HCT116 (cell line): ENCODE measurements at regions not wholly inside any gene's neighbourhood (a gene's known extent, or its start where the extent isn't known, plus 50 kb on each side); places are given as distances from the start of the nearest gene placed in this dataset.

ENCODE experiments used
- ATAC-seq: fragments of 200-7000 bp; cut with Tn5 transposase; 2 replicates; pipeline ENCODE4 v1.9.1; 2020; ENCODE audit warnings: mild to moderate bottlenecking, moderate library complexity
- BruUV-seq: library from RNA; stranded (reverse); fragments of 400-500 nt; replicated peaks from 2 replicates; lab custom pipeline; 2021; lab: Mats Ljungman, UMichigan
- CTCF ChIA-PET: fragments of 300-600 bp; sonication (Branson Sonifier 250); formaldehyde crosslinking; loops from one replicate; lab custom pipeline; 2021; ENCODE audit warnings: antibody characterized with exemption; lab: Charles Lee
- POLR2A ChIA-PET: fragments of 300-600, 350-600 bp; sonication (Branson Sonifier 250); formaldehyde crosslinking; loops from one replicate; lab custom pipeline; 2021; ENCODE audit warnings: antibody characterized with exemption; lab: Charles Lee
- RAD21 ChIA-PET, 2 experiments: fragments of 300-600 bp; sonication (Branson Sonifier 250); formaldehyde crosslinking; loops; one replicate each; lab custom pipeline; 2023; ENCODE audit warnings: low total read pairs in 2 of 2; ENCODE audit not compliant: uncharacterized antibody in 2 of 2, unreplicated experiment in 2 of 2, low non-redundant PET in 1 of 2; lab: Charles Lee
- DNase-seq: peaks from one replicate; pipeline ENCODE4 v3.0.0-alpha.2; 2010; ENCODE audit warnings: low read depth, low spot score
- H2AFZ ChIP-seq: fragments of 200-600 bp; shearing (Covaris generic), sonication (generic); 2 replicates; pipeline ENCODE4 v1.6.1; 2017; ENCODE audit warnings: low read depth, mixed run types, mixed read lengths, antibody characterized with exemption, low read length; ENCODE audit not compliant: poor library complexity, severe bottlenecking
- H3K27ac ChIP-seq: 2 replicates; pipeline ENCODE4 v1.5.1; 2012; ENCODE audit warnings: low read depth, low read length
- H3K27me3 ChIP-seq: fragments of 200-600 bp; sonication (generic); 2 replicates; pipeline ENCODE4 v1.6.1; 2016; ENCODE audit warnings: mixed run types, low read length, mixed read lengths; ENCODE audit not compliant: insufficient read depth
- H3K36me3 ChIP-seq, 2 experiments: fragments of 200-500 bp in 1 of 2; fragments of 200-600 bp in 1 of 2; sonication (Bioruptor generic) in 1 of 2; sonication (generic) in 1 of 2; 2 replicates each; pipeline versions ENCODE4 v1.5.1 to v1.6.1; 2014 to 2016; ENCODE audit warnings: low read length in 2 of 2, inconsistent platforms in 1 of 2, mixed read lengths in 1 of 2, mixed run types in 1 of 2; ENCODE audit not compliant: insufficient read depth in 2 of 2, control insufficient read depth in 1 of 2
- H3K4me1 ChIP-seq, 2 experiments: fragments of 200-600 bp in 1 of 2; sonication (generic) in 1 of 2; 2 replicates each; pipeline versions ENCODE4 v1.5.1 to v1.6.1; 2012 to 2017; ENCODE audit warnings: low read length in 2 of 2, inconsistent platforms in 1 of 2, mild to moderate bottlenecking in 1 of 2, mixed read lengths in 1 of 2, mixed run types in 1 of 2, moderate library complexity in 1 of 2; ENCODE audit not compliant: insufficient read depth in 2 of 2, control insufficient read depth in 1 of 2
- H3K4me2 ChIP-seq: fragments of 200-600 bp; sonication (generic); 2 replicates; pipeline ENCODE4 v1.6.1; 2017; ENCODE audit warnings: mixed run types, low read length, mixed read lengths
- H3K4me3 ChIP-seq, 2 experiments: fragments of 200-600 bp in 1 of 2; sonication (generic) in 1 of 2; replicated peaks in 1 of 2; 2 replicates each; pipeline ENCODE4 v1.5.1; 2011 to 2016; ENCODE audit warnings: low read length in 2 of 2, control low read depth in 1 of 2, low read depth in 1 of 2, mild to moderate bottlenecking in 1 of 2, mixed read lengths in 1 of 2, mixed run types in 1 of 2
- H3K79me2 ChIP-seq: fragments of 200-600 bp; sonication (generic); 2 replicates; pipeline ENCODE4 v1.6.1; 2017; ENCODE audit warnings: mild to moderate bottlenecking, mixed run types, low read length, moderate library complexity, mixed read lengths; ENCODE audit not compliant: insufficient read depth
- H3K9ac ChIP-seq: fragments of 200-600 bp; sonication (generic); 2 replicates; pipeline ENCODE4 v1.6.1; 2016; ENCODE audit warnings: low read length, mixed read lengths
- H3K9me2 ChIP-seq: fragments of 200-600 bp; sonication (generic), shearing (Covaris generic); 2 replicates; pipeline ENCODE4 v1.6.1; 2017; ENCODE audit warnings: mixed run types, mild to moderate bottlenecking, moderate library complexity; ENCODE audit not compliant: insufficient read depth
- H3K9me3 ChIP-seq, 2 experiments: fragments of 200-500 bp in 1 of 2; fragments of 200-600 bp in 1 of 2; sonication (Bioruptor generic) in 1 of 2; sonication (generic) in 1 of 2; 2 replicates each; pipeline ENCODE4 v1.6.1; 2014 to 2017; ENCODE audit warnings: low read length in 2 of 2, mixed read lengths in 2 of 2, inconsistent platforms in 1 of 2, low read depth in 1 of 2, mild to moderate bottlenecking in 1 of 2, mixed run types in 1 of 2, moderate library complexity in 1 of 2; ENCODE audit not compliant: control insufficient read depth in 1 of 2, insufficient read depth in 1 of 2
- H4K20me1 ChIP-seq: fragments of 200-600 bp; sonication (generic), shearing (Covaris generic); 2 replicates; pipeline ENCODE4 v1.6.1; 2017; ENCODE audit warnings: mixed run types, mild to moderate bottlenecking, moderate library complexity; ENCODE audit not compliant: insufficient read depth
- CEBPB ChIP-seq: IDR thresholded peaks from 2 replicates; pipeline ENCODE4 v1.6.1; 2012; ENCODE audit warnings: low read depth
- CTCF ChIP-seq, 3 experiments: fragments of 200-600 bp in 1 of 3; sonication (generic) in 1 of 3; IDR thresholded peaks in 2 of 3; conservative IDR thresholded peaks in 1 of 3; 2 replicates each; pipeline ENCODE4 v1.5.1; 2012 to 2017; ENCODE audit warnings: low read depth in 2 of 3, low read length in 2 of 3, antibody characterized with exemption in 1 of 3, borderline replicate concordance in 1 of 3, control low read depth in 1 of 3, mild to moderate bottlenecking in 1 of 3, mixed read lengths in 1 of 3, mixed run types in 1 of 3, moderate library complexity in 1 of 3; ENCODE audit not compliant: insufficient read depth in 1 of 3
- EGR1 ChIP-seq: IDR thresholded peaks from 2 replicates; pipeline ENCODE4 v1.6.1; 2012; ENCODE audit warnings: low read depth
- FOSL1 ChIP-seq: IDR thresholded peaks from 2 replicates; pipeline ENCODE4 v1.6.1; 2012; ENCODE audit warnings: low read depth
- JUND ChIP-seq: IDR thresholded peaks from 2 replicates; pipeline ENCODE4 v1.6.1; 2012
- POLR2AphosphoS5 ChIP-seq: IDR thresholded peaks from 2 replicates; pipeline ENCODE4 v1.6.1; 2011; ENCODE audit warnings: mild to moderate bottlenecking, low read depth, low read length, moderate library complexity
- RAD21 ChIP-seq: IDR thresholded peaks from 2 replicates; pipeline ENCODE4 v1.6.1; 2012; ENCODE audit warnings: low read depth, mild to moderate bottlenecking
- YY1 ChIP-seq: IDR thresholded peaks from 2 replicates; pipeline ENCODE4 v1.6.1; 2011; ENCODE audit warnings: low read length, low read depth, moderate library complexity, mild to moderate bottlenecking; ENCODE audit not compliant: insufficient replicate concordance; ENCODE audit errors: extremely low read depth
- ZBTB33 ChIP-seq: IDR thresholded peaks from 2 replicates; pipeline ENCODE4 v1.6.1; 2011; ENCODE audit warnings: mild to moderate bottlenecking, low read length, moderate library complexity; ENCODE audit not compliant: insufficient replicate concordance; ENCODE audit errors: extremely low read depth
- intact Hi-C: fragments of 100-400 bp; cut with micrococcal nuclease; formaldehyde crosslinking; loops from 2 replicates; pipeline ENCODE4 v1.10.0; 2022
- TF ChIP-seq, protein P1 (sequence below): IDR thresholded peaks from 2 replicates; pipeline ENCODE4 v1.6.1; 2012

DNA sequence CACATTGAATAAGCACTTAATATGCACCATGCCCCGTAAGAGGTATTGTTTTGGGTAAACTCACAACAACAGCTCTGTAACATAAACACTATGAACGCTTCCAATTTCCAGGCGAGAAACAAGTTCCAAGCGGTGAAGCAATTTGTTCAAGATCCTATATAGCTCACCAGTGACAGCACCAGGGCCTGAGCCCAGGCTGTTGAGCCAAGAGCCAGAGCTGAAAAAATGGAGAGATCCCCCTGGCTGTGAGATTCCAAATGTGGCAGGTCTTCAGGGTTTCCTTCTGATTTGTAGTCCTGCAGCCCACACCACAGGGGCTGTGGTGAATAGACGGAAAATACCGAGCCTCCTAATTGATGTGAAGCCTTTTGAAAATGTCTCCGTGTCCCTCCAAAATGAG is 268.0 kb upstream of the KIRREL3 start:
- no peak overlapping the region for H3K27ac ChIP-seq
- ATAC-seq (no peak), DNase-seq (no peak)
- TF ChIP-seq FOSL1 = no peak
- H3K79me2 ChIP-seq = no peaks in the 10 kb centered on the region
- no peak overlapping the region for H3K4me3 ChIP-seq
- intact Hi-C loops = no loop called here
- H4K20me1 ChIP-seq = no peaks in the 10 kb centered on the region
- BruUV-seq = no TSS peak
- ChIA-PET RAD21 (no interaction called here), POLR2A (no interaction called here), CTCF (no interaction called here)
- H3K9ac ChIP-seq = no peak overlapping the region
- H3K9me2 ChIP-seq = no peaks in the 10 kb centered on the region
- H3K27me3 ChIP-seq = no peaks in the 10 kb centered on the region
- no peaks in the 10 kb centered on the region for H3K36me3 ChIP-seq
- no peak overlapping the region for H3K4me2 ChIP-seq
- H2AFZ ChIP-seq = no peak overlapping the region
- peaks cover 8 to 14% of the 10 kb centered on the region in 2 experiments; a peak in 2 of 4 replicates for H3K9me3 ChIP-seq
- no peaks in the 10 kb centered on the region for H3K4me1 ChIP-seq

- Histone ChIP-seq H2AFZ (no peak overlapping the region), H3K79me2 (no peaks in the 10 kb centered on the region), H3K9me3 (peaks cover 5 to 10% of the 10 kb centered on the region in 2 experiments; a peak in 2 of 4 replicates), H4K20me1 (no peaks in the 10 kb centered on the region), H3K27me3 (no peaks in the 10 kb centered on the region), H3K4me3 (no peak overlapping the region), H3K27ac (no peak overlapping the region), H3K36me3 (no peaks in the 10 kb centered on the region), H3K4me1 (no peaks in the 10 kb centered on the region), H3K9ac (no peak overlapping the region), H3K4me2 (no peak overlapping the region), H3K9me2 (no peaks in the 10 kb centered on the region)
- TF ChIP-seq, protein P1, sequence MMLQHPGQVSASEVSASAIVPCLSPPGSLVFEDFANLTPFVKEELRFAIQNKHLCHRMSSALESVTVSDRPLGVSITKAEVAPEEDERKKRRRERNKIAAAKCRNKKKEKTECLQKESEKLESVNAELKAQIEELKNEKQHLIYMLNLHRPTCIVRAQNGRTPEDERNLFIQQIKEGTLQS = no peak
- TF ChIP-seq RAD21 (no peak), YY1 (no peak), FOSL1 (no peak), POLR2AphosphoS5 (no peak), JUND (no peak), CTCF (IDR thresholded peaks at IDR 0.05 in 2 of 3, conservative IDR thresholded peaks at IDR 0.05 in 1 of 3; ENCODE audit: borderline replicate concordance in 1 of 3, insufficient read depth in 1 of 3, low read depth in 2 of 3, low read length in 2 of 3) (no peak), EGR1 (no peak), CEBPB (no peak), ZBTB33 (no peak)
- BruUV-seq = no TSS peak
- ATAC-seq = no peak
- RAD21 ChIA-PET = no interaction called here
- CTCF ChIA-PET = no interaction called here
- no peak for DNase-seq
- POLR2A ChIA-PET = no interaction called here
- intact Hi-C loops = no loop called here
Observed at GRCh38 chr11:127259102-127259501, 258.5 kb upstream of the KIRREL3 start.
